ENCODE measurements at regions not wholly inside any gene's neighbourhood (a gene's known extent, or its start where the extent isn't known, plus 50 kb on each side); places are given as distances from the start of the nearest gene placed in this dataset.

DNA sequence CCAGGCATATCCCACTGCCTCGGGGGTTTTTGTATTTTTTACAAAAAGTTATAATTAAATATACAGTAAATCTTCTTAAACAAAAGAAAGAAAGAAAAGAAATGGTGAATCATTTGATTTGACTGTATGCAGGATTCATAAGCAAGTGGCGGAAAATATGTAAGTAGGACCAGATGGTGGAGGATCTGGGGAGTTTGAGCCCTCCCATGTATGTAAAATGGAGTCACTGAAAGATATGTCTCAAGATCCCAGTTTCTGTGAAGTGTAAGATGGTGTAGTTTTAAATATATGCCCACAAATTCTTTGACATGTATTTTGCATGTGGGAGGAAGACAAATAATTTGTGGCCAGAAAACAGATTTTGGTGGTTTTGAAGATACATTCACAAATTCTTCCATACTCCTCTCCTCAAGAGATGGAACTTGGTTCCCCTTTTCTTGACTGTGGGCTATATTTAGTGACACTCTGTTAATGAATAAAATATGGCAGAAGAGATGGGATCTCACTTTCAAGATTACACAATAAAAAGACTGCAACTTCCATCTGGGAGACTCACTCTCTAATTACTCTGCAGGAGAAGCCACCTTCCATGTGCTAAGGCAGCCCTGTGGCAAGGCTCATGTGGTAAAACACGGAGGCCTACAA is 133.6 kb upstream of the S100G start:
- TF ChIP-seq POLR2A (IDR thresholded peaks at IDR 0.05) (no peak), POLR2AphosphoS5 (IDR thresholded peaks at IDR 0.05) (no peak)
- TF ChIP-seq, protein P1, sequence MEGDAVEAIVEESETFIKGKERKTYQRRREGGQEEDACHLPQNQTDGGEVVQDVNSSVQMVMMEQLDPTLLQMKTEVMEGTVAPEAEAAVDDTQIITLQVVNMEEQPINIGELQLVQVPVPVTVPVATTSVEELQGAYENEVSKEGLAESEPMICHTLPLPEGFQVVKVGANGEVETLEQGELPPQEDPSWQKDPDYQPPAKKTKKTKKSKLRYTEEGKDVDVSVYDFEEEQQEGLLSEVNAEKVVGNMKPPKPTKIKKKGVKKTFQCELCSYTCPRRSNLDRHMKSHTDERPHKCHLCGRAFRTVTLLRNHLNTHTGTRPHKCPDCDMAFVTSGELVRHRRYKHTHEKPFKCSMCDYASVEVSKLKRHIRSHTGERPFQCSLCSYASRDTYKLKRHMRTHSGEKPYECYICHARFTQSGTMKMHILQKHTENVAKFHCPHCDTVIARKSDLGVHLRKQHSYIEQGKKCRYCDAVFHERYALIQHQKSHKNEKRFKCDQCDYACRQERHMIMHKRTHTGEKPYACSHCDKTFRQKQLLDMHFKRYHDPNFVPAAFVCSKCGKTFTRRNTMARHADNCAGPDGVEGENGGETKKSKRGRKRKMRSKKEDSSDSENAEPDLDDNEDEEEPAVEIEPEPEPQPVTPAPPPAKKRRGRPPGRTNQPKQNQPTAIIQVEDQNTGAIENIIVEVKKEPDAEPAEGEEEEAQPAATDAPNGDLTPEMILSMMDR (IDR thresholded peaks at IDR 0.05 in 8 of 11, conservative IDR thresholded peaks at IDR 0.05 in 3 of 11) = no peak
